ENCODE measurements at regions not wholly inside any gene's neighbourhood (a gene's known extent, or its start where the extent isn't known, plus 50 kb on each side); places are given as distances from the start of the nearest gene placed in this dataset.
"Not testable (repeated sequence)": the region's sequence is repeated elsewhere in the genome, so short reads cannot be mapped to it uniquely, and the experiment has no call there.

DNA sequence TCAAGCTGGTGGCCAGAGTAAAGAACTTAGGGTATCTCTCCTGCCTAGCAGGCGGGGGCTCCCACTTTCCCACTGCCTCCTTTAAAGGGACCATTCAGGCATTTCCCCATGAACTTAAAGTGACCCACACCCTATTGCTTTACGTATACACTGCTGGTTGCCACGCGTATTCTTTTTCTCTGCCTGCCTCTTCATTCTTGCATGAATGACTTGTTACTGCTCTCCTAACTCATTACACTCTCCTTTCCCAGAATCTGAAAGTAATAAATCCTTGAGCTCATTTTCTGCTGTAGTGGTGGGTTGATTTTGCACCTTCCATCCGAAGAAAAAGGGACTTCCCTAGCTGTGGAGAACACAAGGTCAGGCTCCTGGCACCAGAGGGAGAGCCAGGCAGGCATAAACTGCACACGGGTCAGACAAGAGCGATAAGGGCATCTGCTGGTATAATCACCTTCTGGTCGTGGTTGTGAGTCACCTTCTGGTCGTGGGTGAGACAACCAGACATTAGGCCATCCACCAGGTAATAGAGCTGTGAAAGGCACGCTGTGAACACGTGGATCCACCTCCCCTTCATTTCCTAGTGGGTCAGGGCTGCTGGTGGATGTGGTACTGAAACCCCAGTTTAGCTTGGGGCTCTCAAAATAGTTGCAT, 950.3 kb downstream of the SOCS6 start:
- no peak for DNase-seq (ENCODE audit: low read depth)

DNA sequence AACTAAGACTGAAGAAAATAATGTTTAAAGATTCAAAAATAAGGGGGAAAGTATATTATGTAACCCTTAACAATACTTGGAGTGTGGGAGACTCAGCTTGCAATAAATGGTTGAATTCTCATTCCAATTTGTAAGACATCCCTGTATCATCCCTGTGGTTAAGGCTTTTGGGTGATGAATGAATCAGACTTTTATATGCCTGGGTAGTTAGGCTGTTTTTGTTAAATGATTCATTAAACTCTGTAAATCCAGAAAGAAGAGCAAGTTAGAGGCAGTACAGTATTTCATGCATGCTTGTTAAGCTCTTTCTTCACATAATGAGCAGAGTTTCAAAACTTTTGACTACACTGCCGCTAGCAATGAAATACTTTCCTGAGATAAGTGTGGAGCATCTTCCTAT, 948.8 kb downstream of the SOCS6 start:
- no peak for DNase-seq (ENCODE audit: low read depth)

DNA sequence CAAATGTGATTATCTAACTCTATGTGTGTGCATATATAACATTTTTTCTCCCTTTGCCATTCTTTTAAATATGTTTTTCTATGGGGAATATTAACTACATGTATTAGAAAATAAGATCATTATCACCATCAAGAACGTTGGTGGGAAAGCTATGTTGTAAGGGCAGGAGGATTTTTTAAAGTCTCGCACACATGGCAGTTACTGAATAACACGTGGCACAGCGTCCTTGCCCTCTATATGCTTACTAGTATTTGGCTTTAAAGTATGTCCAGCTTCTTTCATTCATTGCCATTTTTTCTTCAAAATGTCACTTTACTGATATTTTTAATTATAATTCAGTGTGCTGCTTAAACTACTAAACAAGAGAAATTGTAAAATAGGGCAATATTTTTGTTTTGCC, 944.3 kb downstream of the SOCS6 start:
- DNase-seq (ENCODE audit: low read depth): no peak

DNA sequence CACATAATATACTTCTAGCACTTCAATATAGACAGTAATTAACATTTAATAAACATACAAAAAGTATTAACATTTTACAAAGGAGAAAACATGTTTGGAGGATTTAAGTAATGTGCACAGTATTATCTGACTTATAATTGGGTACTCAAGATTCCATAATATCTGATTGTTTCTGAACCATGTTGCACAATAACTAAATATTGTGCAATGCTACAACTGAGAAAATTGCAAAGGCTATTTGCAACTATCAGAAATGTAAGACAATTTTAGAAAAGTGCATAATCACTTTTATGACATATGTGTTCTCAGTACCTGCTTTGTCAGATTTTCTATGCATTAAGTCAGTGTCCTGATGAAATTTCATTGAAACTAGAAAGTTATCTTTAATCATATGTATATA, 934.6 kb downstream of the SOCS6 start:
- no peak for DNase-seq (ENCODE audit: low read depth)

DNA sequence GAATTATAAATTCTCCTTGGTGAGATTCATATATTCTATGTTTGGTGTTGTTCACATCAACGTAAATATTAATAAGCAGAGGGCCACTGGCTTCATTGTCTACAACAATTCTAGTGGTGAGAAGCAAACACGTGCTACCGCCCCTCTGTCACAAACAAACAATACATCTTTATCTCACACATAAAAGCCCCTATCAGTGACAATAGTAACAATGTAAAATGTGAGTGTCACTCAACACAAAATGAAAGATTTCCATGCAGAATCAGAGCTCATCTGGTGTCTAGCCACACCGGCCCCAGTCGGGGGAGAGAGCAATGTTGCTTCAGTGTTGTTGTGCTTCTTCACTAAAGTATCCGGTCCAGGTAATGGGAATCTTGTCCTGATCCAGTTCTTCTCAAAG, 932.6 kb downstream of the SOCS6 start:
- DNase-seq (ENCODE audit: low read depth): no peak

DNA sequence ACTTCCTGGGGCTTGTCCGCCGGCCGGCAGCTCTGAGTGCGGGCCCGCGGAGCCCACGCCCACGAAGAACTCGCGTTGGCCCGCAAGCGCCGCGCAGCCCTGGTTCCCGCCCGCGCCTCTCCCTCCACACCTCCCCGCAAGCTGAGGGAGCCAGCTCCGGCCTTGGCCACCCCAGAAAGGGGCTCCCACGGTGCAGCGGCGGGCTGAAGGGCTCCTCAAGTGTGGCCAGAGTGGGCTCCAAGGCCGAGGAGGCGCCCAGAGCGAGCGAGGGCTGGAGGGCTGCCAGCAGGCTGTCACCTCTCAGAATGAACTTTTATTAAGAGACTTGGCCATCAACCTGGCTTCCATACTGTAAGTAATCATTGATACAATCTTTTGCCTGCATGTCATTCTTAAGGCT, 923.9 kb downstream of the SOCS6 start:
- not testable (repeated sequence) for DNase-seq (ENCODE audit: low read depth)

DNA sequence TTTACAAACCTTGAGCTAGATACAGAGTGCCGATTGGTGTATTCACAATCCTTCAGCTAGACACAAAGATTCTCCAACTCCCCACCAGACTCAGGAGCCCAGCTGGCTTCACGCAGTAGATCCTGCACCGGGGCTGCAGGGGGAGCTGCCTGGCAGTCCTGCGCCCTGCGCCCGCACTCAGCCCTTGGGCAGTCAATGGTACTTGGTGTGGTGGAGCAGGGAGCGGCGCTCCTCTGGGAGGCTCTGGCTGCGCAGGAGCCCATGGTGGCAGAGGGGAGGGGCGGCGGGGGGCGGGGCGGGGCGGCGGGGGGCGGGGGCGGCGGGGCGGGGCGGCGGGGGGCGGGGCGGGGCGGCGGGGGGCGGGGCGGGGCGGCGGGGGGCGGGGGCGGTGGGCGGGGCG, 923.4 kb downstream of the SOCS6 start:
- no peak for DNase-seq (ENCODE audit: low read depth)

DNA sequence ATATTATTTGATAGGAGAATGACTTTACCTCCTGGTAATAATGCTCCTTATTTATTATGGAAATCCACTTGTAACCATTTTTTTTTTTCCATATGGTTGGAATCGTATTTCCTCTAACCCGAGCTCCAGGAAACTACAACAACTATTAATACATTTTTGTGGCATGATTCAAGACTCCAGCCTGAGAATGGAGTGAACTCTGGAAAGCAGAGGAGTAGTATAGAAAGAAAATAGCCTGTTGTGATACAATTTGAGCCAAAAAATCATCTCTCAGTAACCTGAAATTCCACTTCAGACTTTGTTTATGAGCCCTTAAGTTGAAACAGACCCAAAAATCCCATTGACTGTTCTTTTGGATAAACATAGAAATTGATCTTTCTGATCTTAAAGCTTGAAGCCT, 921.1 kb downstream of the SOCS6 start:
- DNase-seq (ENCODE audit: low read depth): peak; percentile 15

DNA sequence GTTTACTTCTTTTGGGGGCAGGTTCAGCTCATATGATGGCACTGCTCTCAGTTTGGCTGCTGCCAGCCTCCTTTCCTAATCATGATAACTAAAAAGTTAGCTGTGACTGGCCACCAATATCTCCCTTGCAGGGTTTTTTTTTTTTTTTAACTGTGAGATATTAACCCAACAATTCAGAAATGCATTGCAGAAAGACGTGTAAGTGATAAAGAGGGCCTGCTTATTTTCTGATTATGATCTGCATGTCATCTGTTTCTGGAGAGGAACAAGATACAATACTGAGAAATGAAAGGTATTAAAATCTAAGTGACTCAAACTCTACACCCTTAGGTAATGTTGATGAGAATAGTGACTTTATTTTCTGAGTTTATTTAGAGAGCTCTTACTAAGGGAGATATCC, 905.6 kb downstream of the SOCS6 start:
- no peak for DNase-seq (ENCODE audit: low read depth)

DNA sequence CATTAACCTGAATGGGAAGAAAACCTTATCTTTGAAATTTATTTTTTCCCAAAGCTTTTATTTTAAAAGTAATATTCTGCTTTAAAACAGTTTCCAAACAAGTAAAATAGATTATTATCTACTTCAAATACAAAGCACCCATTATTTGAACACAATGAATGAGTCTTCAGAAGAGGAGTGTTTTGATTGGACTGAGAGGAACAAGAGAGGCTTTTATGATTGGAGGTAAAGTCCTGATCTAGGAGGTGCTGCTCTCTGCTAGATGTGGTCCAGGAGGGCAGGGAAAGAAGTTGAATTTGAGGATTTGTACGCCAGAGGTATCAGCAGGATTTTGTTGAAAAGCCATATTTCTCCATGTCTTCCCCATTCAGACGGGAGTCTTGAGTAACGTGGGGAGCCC, 900.7 kb downstream of the SOCS6 start:
- no peak for DNase-seq (ENCODE audit: low read depth)

DNA sequence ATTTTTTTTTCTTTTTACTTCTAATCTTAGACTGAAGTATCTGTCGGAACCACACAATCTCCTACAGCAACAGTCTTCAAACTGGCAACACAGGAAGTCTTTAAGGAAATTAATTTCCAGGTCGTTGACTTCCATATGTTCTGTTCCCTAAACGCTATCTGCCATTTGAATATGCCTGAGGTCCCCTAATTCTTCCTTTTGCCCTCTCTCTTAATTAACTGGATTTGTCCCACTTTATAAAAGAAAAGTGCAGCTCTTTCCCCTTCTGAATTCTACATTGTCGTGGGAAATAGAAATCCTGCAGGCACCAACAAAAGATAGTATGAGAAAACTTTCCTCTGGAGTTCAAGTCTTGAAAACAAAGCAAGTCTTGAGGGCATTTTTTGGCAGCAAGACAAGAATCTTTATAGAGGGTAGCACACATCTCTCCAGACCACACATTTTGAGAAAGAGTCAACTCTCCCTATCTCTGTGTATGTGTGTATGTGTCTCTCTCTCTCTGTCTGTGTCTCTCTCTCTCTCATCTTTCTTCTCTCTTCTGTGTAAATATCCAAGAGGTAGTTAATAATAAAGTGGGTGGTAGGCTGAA, 879.8 kb downstream of the SOCS6 start:
- no peak for DNase-seq (ENCODE audit: low read depth)

DNA sequence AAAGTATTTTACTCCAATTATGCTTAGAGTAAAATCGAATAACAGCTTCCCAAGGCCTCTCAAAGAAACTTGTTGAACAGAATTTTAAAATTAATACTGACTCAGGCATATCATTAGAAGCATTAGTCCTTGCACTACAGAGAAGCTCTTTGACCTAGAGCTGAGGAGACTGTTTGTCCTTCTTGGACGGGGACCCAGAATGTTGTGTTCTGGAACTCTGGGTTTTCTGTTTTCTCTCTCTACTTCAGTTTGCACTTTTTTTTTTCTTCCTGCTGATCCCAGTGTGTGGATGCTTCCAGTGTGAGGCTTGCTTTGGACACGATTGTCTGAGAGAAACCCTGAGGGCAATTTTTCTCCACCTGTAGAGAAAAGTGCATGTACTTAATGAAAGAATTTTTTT, 847.6 kb downstream of the SOCS6 start:
- no peak for DNase-seq (ENCODE audit: low read depth)

DNA sequence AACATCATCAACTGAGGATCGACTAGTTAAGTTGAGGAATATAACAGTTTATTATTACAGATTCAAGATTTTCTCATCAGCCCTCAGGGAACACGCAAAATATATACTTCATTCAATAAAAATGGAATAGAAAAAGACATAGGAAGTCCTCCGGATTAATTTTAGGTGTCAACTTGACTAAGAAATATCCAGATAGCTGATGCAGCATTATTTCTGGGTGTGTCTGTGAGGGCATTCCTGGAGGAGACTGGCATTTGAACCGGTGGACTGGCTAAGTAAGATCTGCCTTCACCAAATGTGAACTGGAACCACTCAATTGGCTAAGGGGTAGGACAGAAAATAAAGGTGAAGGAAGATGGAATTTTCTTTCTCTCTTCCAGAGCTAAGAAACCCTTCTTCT, 845.3 kb downstream of the SOCS6 start:
- DNase-seq (ENCODE audit: low read depth): no peak

DNA sequence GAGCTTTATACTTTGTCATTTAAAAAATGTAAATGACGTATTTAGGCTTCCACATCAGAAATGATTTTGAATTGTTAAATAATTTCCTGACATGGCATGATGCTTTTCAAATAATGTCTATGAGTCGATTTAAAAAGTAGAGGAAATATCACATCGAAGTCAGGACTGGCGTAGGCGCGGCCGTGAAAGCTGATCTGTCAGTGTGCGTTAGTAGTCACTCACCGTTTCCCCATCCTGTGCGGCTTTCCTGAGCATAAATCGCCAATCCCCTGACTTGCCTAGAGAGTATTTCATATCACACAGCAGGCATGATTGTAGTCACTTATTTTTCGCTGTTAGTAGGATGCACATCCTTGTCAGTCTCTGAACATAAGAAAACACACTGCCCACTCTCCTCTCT, 843.1 kb downstream of the SOCS6 start:
- no peak for DNase-seq (ENCODE audit: low read depth)

DNA sequence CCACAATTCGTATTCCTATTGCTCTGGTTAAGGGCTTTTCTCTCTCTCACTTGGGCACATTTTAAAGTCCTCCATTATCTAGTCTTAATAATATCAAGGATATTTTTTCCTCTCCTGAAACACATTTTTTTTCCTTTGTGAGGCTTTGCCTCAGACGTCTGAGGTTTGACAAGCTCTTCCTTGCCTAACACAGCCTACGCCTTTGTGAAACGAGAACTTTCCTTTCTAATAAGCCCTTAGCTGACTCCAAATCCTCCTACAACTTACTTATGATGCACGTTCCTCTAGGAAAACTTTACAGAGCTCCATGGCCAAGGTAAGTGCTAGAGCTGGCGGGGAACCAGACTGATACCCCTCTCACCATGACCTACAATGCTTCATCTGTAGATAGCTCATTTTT, 841.5 kb downstream of the SOCS6 start:
- DNase-seq (ENCODE audit: low read depth): no peak

DNA sequence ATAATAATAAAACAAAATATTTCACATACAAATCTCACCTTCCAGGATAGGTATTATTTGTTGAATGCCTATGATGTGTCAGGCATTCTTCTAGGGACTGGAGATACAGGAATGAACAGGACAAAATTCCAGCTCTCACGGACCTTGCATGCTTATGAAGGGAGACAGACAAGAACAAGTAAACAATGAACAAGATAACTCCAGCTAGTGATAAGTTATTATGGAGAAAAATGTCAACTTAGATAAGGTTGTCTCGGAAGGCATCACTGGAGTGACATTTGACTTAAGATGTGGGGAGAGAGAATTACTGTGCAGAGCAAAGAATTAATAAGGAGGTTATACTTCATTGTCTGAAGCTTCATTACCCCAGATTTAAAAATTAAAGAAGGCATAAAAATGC, 836.7 kb downstream of the SOCS6 start:
- no peak for DNase-seq (ENCODE audit: low read depth)

DNA sequence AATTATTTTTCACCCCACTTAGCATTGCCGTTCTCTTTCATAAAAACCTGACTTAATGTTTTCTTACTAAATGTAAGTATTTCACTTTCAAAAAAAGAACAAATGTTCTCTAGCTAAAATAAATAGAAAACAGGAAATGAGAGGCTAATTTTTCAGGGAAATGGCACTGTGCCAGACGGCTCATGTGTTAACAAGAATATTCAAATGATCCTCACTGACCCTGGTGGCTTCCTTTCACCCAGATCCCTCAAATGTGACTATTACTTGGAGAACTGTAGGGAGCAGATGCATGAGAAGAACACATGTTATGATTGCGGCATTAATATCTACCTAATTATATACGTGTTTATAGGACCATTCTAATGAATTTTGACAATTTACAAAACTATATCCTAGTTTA, 827.7 kb downstream of the SOCS6 start:
- DNase-seq (ENCODE audit: low read depth): no peak

DNA sequence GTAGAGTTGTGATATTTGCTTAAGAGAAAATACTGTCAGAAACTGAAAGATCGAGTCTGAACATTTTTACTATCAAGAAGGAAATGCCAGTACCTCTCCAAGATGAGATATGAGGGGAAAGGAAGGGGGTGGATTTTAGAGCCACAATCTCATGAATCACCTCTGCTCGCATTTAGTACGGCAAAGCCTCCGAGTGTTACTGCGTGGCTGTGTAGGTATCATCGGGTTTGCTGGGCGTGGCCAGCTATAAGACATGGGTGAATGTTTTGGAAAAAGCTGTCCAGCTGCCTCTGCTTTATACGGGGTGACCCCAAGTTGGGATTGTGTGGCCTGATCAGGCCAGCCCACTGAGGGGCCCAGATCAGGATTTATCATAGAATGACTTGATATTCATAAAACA, 826.4 kb downstream of the SOCS6 start:
- no peak for DNase-seq (ENCODE audit: low read depth)

DNA sequence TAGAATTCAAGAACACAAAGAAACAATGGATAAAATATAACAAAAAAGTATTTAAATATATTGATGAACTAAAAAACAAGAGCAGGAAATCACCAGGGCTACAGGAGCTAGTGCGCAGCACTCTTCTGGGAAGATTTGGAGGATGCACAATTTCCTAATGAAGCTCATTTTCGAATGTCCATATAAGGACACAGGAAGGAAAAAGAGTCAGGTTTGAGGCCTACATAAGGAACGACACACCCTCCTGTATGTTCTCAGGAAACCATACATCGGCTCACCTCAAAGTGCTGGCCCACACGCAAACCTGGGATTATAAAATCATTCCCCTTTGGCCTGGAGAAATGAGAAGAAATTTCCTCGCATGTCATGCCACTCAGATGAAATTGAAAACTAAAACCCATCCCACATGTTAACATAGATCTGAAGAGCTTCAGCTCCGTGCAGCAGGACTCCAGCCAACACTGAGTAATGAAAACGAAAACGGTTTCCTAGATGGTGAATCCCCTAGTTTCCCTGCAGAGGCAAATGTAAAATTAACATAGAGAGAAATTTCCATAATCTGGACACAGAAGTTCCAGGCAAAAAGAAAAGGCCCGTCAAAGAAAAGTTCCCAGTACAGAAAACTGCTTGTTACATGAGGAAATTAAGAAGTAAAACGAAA, 825.8 kb downstream of the SOCS6 start:
- DNase-seq (ENCODE audit: low read depth): no peak

DNA sequence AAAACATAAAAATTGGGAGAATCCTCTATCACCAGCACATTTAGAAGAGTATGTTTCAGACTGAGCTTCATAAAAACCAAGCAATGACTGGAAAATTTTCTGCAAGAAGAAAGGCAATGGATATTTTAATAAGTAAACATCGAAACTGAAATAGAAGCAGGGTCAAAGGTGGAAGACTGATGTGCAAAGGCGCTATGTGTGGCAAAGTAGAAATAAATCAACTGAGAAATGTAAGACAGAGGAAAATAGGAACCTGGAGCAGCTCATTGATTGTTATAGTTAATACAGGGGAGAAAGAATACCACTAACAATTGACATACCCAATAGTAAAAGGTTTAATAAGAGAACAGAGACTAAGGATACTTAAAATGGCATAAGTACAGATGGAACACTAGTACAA, 818.4 kb downstream of the SOCS6 start:
- no peak for DNase-seq (ENCODE audit: low read depth)

DNA sequence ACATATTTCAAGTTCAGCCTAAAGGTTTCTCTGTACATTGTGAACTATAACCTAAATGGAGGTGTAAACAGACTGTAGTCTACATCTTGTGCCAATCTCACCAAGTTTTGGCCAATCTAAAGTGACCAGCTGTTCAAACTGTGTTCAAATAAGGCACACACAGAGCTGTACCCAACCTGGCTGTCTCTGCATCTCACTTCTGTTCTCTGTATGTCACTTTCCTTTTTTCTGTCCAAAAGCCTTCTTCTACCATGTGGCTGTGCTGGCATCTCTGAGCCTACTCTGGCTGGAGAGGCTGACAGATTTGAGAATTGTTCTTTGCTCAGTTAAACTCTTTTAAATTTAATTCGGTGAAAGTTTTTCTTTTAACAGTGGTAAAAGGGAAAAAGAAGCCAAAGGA, 817.9 kb downstream of the SOCS6 start:
- DNase-seq (ENCODE audit: low read depth): no peak

DNA sequence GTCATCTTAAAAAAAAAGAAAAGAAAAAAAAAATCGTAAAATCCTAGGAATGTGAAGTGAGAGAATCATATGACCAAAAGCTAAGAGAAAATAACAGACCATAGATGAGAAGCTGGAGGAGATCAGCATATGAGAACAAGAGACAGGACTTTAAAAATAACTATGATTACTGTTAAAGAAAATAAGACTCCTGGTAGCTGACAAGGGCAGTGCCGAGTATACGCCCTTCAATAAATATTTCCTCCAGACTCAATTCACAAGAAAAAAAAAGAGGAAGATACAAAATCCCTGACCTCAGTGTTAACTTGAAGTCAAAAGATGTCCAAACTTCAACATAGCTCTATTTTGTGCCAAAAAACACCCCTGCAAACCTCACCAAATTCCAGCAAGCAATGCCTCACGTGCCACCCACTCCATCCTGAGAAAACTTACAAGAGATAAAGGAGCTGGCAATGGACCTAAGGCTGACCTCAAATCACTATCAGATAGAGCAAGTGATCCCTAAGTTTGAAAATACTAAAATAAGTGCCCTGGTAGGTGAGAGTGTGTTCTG, 817.2 kb downstream of the SOCS6 start:
- DNase-seq (ENCODE audit: low read depth): no peak

DNA sequence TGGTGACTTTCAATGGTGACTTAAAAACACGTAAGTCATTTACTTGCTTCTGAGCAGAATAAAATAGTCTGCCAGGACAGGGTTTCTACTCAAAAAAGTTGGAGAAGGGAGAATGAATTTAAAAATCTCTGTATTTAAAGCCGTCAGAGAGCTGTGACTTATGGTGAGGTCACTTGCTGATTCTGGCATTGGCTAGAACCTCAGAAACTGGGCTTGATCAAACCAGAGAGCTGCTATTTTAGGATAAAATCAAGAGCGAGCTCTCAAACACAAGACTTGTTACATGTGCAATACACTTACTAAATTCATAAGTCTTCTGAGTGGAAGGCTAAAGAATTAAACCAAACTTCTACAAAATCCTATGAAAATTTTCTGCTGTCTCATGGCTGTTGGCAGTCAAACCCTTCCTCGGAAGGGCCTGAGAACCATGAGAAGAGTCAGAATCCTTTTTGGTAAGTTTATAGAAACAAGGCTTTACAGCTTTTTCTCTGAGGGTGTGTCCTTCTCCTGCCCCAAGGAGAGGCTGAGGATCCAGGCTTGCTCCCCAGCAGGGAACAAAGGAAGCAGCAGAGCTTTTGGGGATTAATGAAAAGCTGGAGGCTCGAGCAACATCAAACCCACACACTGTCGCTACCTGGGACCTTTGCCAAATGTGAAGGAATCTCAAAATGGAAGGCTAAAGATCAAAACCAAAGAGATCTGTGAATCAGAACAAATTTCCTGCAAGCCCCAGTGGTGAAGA, 816.4 kb downstream of the SOCS6 start:
- DNase-seq (ENCODE audit: low read depth): no peak

Measured in HS-5 (cell line).